RWPE2 (cell line): ENCODE measurements at regions not wholly inside any gene's neighbourhood (a gene's known extent, or its start where the extent isn't known, plus 50 kb on each side); places are given as distances from the start of the nearest gene placed in this dataset.
"Not testable (repeated sequence)": the region's sequence is repeated elsewhere in the genome, so short reads cannot be mapped to it uniquely, and the experiment has no call there.

Experiments used
- ATAC-seq: fragments of 200-7000 bp; cut with Tn5 transposase; 3 replicates; pipeline ENCODE4 v1.9.1; 2021; ENCODE audit warnings: low read depth
- DNase-seq: peaks from one replicate; pipeline ENCODE4 v3.0.0-alpha.2; 2020; ENCODE audit warnings: low spot score
- H3K27ac ChIP-seq: fragments of 450-650 bp; 2 replicates; pipeline ENCODE4 v1.5.1; 2017; ENCODE audit warnings: mild to moderate bottlenecking; ENCODE audit not compliant: poor library complexity, severe bottlenecking
- H3K27me3 ChIP-seq: fragments of 250-450 bp; sonication (Bioruptor Pico); 2 replicates; pipeline ENCODE4 v1.5.1; 2021; ENCODE audit warnings: mild to moderate bottlenecking, moderate library complexity; ENCODE audit not compliant: insufficient read depth, poor library complexity, severe bottlenecking
- H3K36me3 ChIP-seq: fragments of 250-450 bp; sonication (Bioruptor Pico); 2 replicates; pipeline ENCODE4 v1.5.1; 2020; ENCODE audit warnings: low read depth, mild to moderate bottlenecking, moderate library complexity
- H3K4me1 ChIP-seq: fragments of 250-450 bp; sonication (Bioruptor Pico); 2 replicates; pipeline ENCODE4 v1.5.1; 2021; ENCODE audit warnings: mild to moderate bottlenecking, moderate library complexity; ENCODE audit not compliant: insufficient read depth, poor library complexity, severe bottlenecking
- H3K4me3 ChIP-seq: fragments of 250-450 bp; sonication (Bioruptor Pico); 2 replicates; pipeline ENCODE4 v1.5.1; 2021; ENCODE audit warnings: mild to moderate bottlenecking, moderate library complexity; ENCODE audit not compliant: severe bottlenecking
- H3K9me3 ChIP-seq: fragments of 250-450 bp; sonication (Bioruptor Pico); 2 replicates; pipeline ENCODE4 v1.5.1; 2021; ENCODE audit warnings: mild to moderate bottlenecking, moderate library complexity; ENCODE audit not compliant: severe bottlenecking
- TF ChIP-seq, protein P1 (sequence below): fragments of 450-650 bp; IDR thresholded peaks from one replicate; pipeline ENCODE4 v1.5.1; 2017; ENCODE audit warnings: mild to moderate bottlenecking, moderate library complexity; ENCODE audit not compliant: poor library complexity, severe bottlenecking

DNA sequence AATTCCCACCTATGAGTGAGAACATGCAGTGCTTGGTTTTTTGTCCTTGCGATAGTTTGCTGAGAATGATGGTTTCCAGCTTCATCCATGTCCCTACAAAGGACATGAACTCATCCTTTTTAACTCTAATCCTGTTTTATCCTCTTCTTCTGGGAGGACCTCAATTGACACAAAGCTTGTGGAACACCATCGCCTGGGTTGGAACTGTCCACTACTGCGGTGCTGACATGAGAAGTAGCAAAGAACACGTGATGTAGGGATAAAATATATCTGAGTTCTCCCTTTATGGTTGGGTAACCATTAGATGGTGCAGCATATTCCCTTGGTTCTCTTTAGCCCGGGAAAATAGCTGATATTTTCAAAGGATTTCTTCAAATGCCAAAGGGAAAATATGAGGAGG, 105.3 kb upstream of the TOPAZ1 start:
- Histone ChIP-seq H3K27ac (no peak overlapping the region), H3K27me3 (no peaks in the 10 kb centered on the region), H3K4me1 (peaks cover 9% of the 10 kb centered on the region), H3K9me3 (no peaks in the 10 kb centered on the region), H3K36me3 (no peaks in the 10 kb centered on the region), H3K4me3 (no peak overlapping the region)
- ATAC-seq: no peak
- DNase-seq: no peak
- TF ChIP-seq, protein P1, sequence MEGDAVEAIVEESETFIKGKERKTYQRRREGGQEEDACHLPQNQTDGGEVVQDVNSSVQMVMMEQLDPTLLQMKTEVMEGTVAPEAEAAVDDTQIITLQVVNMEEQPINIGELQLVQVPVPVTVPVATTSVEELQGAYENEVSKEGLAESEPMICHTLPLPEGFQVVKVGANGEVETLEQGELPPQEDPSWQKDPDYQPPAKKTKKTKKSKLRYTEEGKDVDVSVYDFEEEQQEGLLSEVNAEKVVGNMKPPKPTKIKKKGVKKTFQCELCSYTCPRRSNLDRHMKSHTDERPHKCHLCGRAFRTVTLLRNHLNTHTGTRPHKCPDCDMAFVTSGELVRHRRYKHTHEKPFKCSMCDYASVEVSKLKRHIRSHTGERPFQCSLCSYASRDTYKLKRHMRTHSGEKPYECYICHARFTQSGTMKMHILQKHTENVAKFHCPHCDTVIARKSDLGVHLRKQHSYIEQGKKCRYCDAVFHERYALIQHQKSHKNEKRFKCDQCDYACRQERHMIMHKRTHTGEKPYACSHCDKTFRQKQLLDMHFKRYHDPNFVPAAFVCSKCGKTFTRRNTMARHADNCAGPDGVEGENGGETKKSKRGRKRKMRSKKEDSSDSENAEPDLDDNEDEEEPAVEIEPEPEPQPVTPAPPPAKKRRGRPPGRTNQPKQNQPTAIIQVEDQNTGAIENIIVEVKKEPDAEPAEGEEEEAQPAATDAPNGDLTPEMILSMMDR: no peak

DNA sequence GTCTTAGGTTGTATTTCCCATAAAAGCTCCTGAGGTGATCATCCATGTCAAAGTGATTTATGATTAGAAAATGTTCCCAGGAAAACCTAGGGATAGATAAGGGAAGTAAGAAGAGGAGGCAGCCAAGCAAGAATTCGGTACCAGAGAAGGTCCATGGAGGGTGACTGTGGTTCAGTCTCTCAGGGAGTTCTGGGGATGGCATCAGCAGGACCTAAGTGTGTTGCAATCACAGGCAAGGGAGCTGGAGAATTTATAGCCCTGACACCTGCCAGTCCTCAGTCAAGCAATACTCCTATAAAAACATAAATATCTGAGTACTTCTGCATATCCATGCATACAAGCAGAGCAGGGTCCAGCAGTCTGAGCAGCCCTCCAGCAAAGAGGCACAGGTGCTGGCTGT, 95.6 kb upstream of the TOPAZ1 start:
- H3K4me3 ChIP-seq: no peak overlapping the region
- no peaks in the 10 kb centered on the region for H3K36me3 ChIP-seq
- H3K9me3 ChIP-seq: no peaks in the 10 kb centered on the region
- ATAC-seq (no peak), DNase-seq (no peak)
- no peaks in the 10 kb centered on the region for H3K4me1 ChIP-seq
- peaks cover 21% of the 10 kb centered on the region for H3K27me3 ChIP-seq
- no peak overlapping the region for H3K27ac ChIP-seq
- TF ChIP-seq, protein P1: no peak

DNA sequence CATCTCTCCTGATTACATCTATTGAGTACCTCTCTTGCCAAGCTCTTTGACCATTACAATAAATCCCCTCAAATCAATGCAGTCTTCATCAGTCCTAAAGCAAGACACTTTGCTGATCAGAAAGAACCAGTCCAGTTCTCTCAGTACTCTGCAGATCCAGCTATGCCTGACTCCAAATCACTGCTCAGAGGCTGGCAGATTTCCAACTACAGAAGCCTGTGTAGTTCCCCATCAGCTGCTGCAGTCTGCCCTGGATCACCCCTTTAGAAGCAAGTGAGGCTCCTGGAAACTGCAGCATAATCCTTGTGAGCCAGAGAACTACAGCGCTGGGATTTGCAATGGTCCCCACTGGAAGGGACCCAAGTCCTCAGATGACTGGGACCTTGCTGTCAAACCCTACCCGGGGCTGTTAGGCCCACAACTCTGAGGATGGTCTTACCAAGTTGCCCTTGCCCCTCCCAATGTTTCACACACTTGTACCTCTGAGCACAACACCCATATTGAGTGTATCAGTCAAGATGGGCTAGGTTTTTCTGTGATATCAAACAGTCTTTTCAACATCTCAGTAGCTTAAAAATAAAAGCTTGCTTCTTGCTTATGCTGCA, 81.9 kb upstream of the TOPAZ1 start:
- TF ChIP-seq, protein P1: no peak
- Histone ChIP-seq H3K27ac (no peak overlapping the region), H3K9me3 (no peaks in the 10 kb centered on the region), H3K4me3 (no peak overlapping the region), H3K4me1 (no peaks in the 10 kb centered on the region), H3K36me3 (no peaks in the 10 kb centered on the region), H3K27me3 (peaks cover 13% of the 10 kb centered on the region)
- DNase-seq (no peak), ATAC-seq (no peak)

DNA sequence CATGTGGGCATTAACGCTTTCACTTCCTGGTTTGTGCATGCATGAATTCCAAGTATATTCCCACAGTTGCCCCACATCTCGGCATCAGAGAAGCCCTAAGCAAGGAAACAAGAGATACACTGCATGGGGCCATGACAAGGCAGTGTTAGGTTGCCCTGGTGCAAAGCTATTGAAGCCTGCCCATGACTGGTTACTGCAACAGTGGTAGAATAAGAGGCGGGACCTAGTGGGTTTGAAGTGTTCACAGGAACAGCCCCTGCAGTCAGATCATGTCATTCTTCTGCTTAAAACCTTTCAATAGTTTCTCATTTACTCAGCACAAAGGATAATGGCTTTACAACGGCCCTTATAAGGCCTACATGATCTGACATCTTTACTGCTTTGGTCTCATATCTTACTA, 80.9 kb upstream of the TOPAZ1 start:
- ATAC-seq (no peak), DNase-seq (no peak)
- Histone ChIP-seq H3K27ac (no peak overlapping the region), H3K9me3 (no peaks in the 10 kb centered on the region), H3K27me3 (peaks cover 5% of the 10 kb centered on the region), H3K4me3 (no peak overlapping the region), H3K36me3 (no peaks in the 10 kb centered on the region), H3K4me1 (no peaks in the 10 kb centered on the region)
- TF ChIP-seq, protein P1: no peak

DNA sequence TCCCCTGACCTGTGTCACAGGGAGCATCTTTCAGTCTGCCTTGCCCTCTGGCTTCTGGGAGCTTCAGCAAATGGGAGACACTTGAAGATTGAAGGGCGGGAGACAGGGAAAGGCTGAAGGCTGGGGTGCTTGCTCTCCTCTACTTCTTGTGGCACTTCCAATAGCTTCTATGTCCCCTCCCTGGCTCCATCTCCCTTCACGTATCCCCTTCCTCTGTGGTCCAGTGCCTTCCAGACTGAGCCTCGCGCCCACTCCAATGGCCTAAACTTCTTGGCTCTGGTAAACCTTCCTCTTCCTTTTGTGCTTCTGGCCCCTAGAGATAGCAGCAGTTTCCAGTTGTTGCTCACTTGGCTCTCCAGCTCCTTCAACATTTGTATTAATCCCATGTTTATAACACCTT, 69.8 kb upstream of the TOPAZ1 start:
- no peaks in the 10 kb centered on the region for H3K27me3 ChIP-seq
- no peak overlapping the region for H3K27ac ChIP-seq
- DNase-seq (no peak), ATAC-seq (no peak)
- H3K4me3 ChIP-seq: no peak overlapping the region
- TF ChIP-seq, protein P1: no peak
- no peaks in the 10 kb centered on the region for H3K4me1 ChIP-seq
- no peaks in the 10 kb centered on the region for H3K9me3 ChIP-seq
- no peaks in the 10 kb centered on the region for H3K36me3 ChIP-seq

DNA sequence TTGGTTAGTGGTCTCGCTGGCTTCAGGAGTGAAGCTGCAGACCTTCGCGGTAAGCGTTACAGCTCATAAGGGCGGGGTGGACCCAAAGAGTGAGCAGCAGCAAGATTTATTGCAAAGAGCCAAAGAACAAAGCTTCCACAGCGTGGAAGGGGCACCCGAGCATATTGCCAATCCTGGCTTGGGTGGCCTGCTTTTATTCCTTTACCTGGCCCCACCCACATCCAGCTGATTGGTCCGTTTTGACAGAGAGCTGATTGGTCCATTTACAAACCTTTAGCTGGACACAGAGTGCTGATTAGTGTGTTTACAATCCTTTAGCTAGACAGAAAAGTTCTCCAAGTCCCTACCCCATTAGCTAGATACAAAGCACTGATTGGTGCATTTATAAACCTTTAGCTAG, 69.0 kb upstream of the TOPAZ1 start:
- H3K4me3 ChIP-seq, H3K27me3 ChIP-seq, H3K4me1 ChIP-seq, ATAC-seq, H3K27ac ChIP-seq, H3K36me3 ChIP-seq, H3K9me3 ChIP-seq, DNase-seq: not testable (repeated sequence)
